Keratinocyte (primary cell): ENCODE measurements at regions not wholly inside any gene's neighbourhood (a gene's known extent, or its start where the extent isn't known, plus 50 kb on each side); places are given as distances from the start of the nearest gene placed in this dataset.

Experiments
- DNase-seq: peaks from one replicate; pipeline ENCODE4 v3.0.0-alpha.2; 2011; ENCODE audit warnings: low read depth, missing footprints, low spot score
- FAIRE-seq: peaks from 2 replicates; lab custom pipeline; 2011; peaks lifted over from hg19 to GRCh38; lab: Jason Lieb, UNC
- H2AFZ ChIP-seq: 2 replicates; pipeline ENCODE4 v1.6.0; 2012; ENCODE audit warnings: low read length, control low read depth, inconsistent platforms; ENCODE audit not compliant: control insufficient read depth
- H3K27ac ChIP-seq: 2 replicates; pipeline ENCODE4 v1.5.1; 2011; ENCODE audit warnings: low read length; ENCODE audit not compliant: control insufficient read depth, insufficient read depth
- H3K27me3 ChIP-seq: 3 replicates; pipeline ENCODE4 v1.6.0; 2011; ENCODE audit warnings: low read length; ENCODE audit not compliant: control insufficient read depth, insufficient read depth; ENCODE audit errors: extremely low read depth
- H3K36me3 ChIP-seq, 2 experiments: 2 replicates in 1 of 2; 3 replicates in 1 of 2; pipeline ENCODE4 v1.5.1; 2011; ENCODE audit warnings: low read length in 2 of 2, mild to moderate bottlenecking in 1 of 2; ENCODE audit not compliant: control insufficient read depth in 2 of 2, insufficient read depth in 2 of 2; ENCODE audit errors: extremely low read depth in 1 of 2
- H3K4me1 ChIP-seq: 3 replicates; pipeline ENCODE4 v1.5.1; 2011; ENCODE audit warnings: low read length; ENCODE audit not compliant: control insufficient read depth, insufficient read depth; ENCODE audit errors: extremely low read depth
- H3K4me2 ChIP-seq: 3 replicates; pipeline ENCODE4 v1.6.0; 2011; ENCODE audit warnings: low read depth, low read length; ENCODE audit not compliant: control insufficient read depth, insufficient read depth; ENCODE audit errors: extremely low read depth
- H3K4me3 ChIP-seq, 3 experiments: fragments of 200-600 bp in 1 of 3; sonication (generic) in 1 of 3; 2 replicates in 2 of 3; 3 replicates in 1 of 3; pipeline ENCODE4 v1.5.1; 2011 to 2016; ENCODE audit warnings: low read length in 3 of 3, mild to moderate bottlenecking in 3 of 3, control low read depth in 2 of 3, inconsistent platforms in 1 of 3, low read depth in 1 of 3, mixed read lengths in 1 of 3, mixed run types in 1 of 3, moderate library complexity in 1 of 3; ENCODE audit not compliant: control insufficient read depth in 2 of 3, insufficient read depth in 2 of 3; ENCODE audit errors: extremely low read depth in 1 of 3
- H3K79me2 ChIP-seq: 2 replicates; pipeline ENCODE4 v1.6.0; 2012; ENCODE audit warnings: low read length; ENCODE audit not compliant: control insufficient read depth, insufficient read depth
- H3K9ac ChIP-seq: 3 replicates; pipeline ENCODE4 v1.6.0; 2011; ENCODE audit warnings: low read length; ENCODE audit not compliant: control insufficient read depth, insufficient read depth; ENCODE audit errors: extremely low read depth
- H3K9me1 ChIP-seq: 3 replicates; pipeline ENCODE4 v1.6.0; 2011; ENCODE audit warnings: low read length; ENCODE audit not compliant: control insufficient read depth, insufficient read depth; ENCODE audit errors: extremely low read depth
- H3K9me3 ChIP-seq: 2 replicates; pipeline ENCODE4 v1.5.1; 2012; ENCODE audit warnings: low read depth, low read length; ENCODE audit not compliant: control insufficient read depth
- H4K20me1 ChIP-seq: 3 replicates; pipeline ENCODE4 v1.6.0; 2011; ENCODE audit warnings: low read length; ENCODE audit not compliant: control insufficient read depth, insufficient read depth; ENCODE audit errors: extremely low read depth
- CTCF ChIP-seq, 3 experiments: IDR thresholded peaks in 1 of 3; conservative IDR thresholded peaks in 1 of 3; optimal IDR thresholded peaks in 1 of 3; 2 replicates in 2 of 3; 3 replicates in 1 of 3; pipeline versions ENCODE3 to v1.5.1; 2011; ENCODE audit warnings: low read length in 3 of 3, mild to moderate bottlenecking in 3 of 3, moderate library complexity in 2 of 3, control low read depth in 1 of 3, inconsistent platforms in 1 of 3; ENCODE audit not compliant: insufficient read depth in 2 of 3; ENCODE audit errors: extremely low read depth in 1 of 3
- EZH2 ChIP-seq: IDR thresholded peaks from one replicate; pipeline ENCODE4 v1.6.1; 2012; ENCODE audit warnings: inconsistent platforms, mild to moderate bottlenecking, low read length, moderate library complexity
- dilution Hi-C: fragments of 300-500 bp; cut with MboI; formaldehyde crosslinking; loops from one replicate; pipeline ENCODE4 v1.7.0; 2020; ENCODE audit warnings: low sequenced_read_pairs; ENCODE audit not compliant: extremely low pct_ligation_motif_present

- FAIRE-seq, result no peak
Observed at GRCh38 chr2:195490319-195490718, 166.7 kb upstream of the SLC39A10 start.

GRCh38 chr2:195489101-195489500 lies 167.9 kb upstream of the SLC39A10 start:
- Histone ChIP-seq H2AFZ (no peak overlapping the region), H3K9me3 (no peaks in the 10 kb centered on the region), H4K20me1 (no peaks in the 10 kb centered on the region), H3K36me3 (no peaks in the 10 kb centered on the region), H3K79me2 (no peaks in the 10 kb centered on the region), H3K4me3 (no peak overlapping the region), H3K9ac (no peak overlapping the region), H3K4me2 (no peak overlapping the region), H3K4me1 (peaks cover 9% of the 10 kb centered on the region), H3K27ac (no peak overlapping the region), H3K27me3 (no peaks in the 10 kb centered on the region), H3K9me1 (no peaks in the 10 kb centered on the region)
- no peak for DNase-seq
- TF ChIP-seq EZH2, result no peak
- no peak for TF ChIP-seq CTCF (optimal IDR thresholded peaks at IDR 0.05 in 1 of 3, IDR thresholded peaks at IDR 0.05 in 1 of 3, conservative IDR thresholded peaks at IDR 0.05 in 1 of 3; ENCODE audit: extremely low read depth in 1 of 3, insufficient read depth in 2 of 3, low read length in 3 of 3)
- no peak for FAIRE-seq
- dilution Hi-C loops, result no loop called here

More at GRCh38 chr2:195490319-195490718, 166.7 kb upstream of the SLC39A10 start:
- Histone ChIP-seq H3K4me1 (peaks cover 9% of the 10 kb centered on the region), H3K79me2 (no peaks in the 10 kb centered on the region), H3K27ac (no peak overlapping the region), H2AFZ (no peak overlapping the region), H3K9me1 (no peaks in the 10 kb centered on the region), H3K4me2 (no peak overlapping the region), H3K27me3 (no peaks in the 10 kb centered on the region), H3K36me3 (no peaks in the 10 kb centered on the region), H3K4me3 (no peak overlapping the region), H3K9ac (no peak overlapping the region), H4K20me1 (no peaks in the 10 kb centered on the region), H3K9me3 (no peaks in the 10 kb centered on the region)
- TF ChIP-seq CTCF (optimal IDR thresholded peaks at IDR 0.05 in 1 of 3, IDR thresholded peaks at IDR 0.05 in 1 of 3, conservative IDR thresholded peaks at IDR 0.05 in 1 of 3; ENCODE audit: extremely low read depth in 1 of 3, insufficient read depth in 2 of 3, low read length in 3 of 3), result no peak
- TF ChIP-seq EZH2, result no peak
- dilution Hi-C loops, result no loop called here
- no peak for DNase-seq
